ENCODE measurements at regions not wholly inside any gene's neighbourhood (a gene's known extent, or its start where the extent isn't known, plus 50 kb on each side); places are given as distances from the start of the nearest gene placed in this dataset.

- TF ChIP-seq REST (IDR thresholded peaks at IDR 0.05; ENCODE audit: unreplicated experiment): no peak
- TF ChIP-seq CTCF (conservative IDR thresholded peaks at IDR 0.05; ENCODE audit: low read depth in 2 of 2): no peak
- TF ChIP-seq NANOG (IDR thresholded peaks at IDR 0.05; ENCODE audit: borderline replicate concordance): no peak
- TF ChIP-seq EZH2phosphoT487 (IDR thresholded peaks at IDR 0.05; ENCODE audit: unreplicated experiment): no peak
- TF ChIP-seq ZNF331 (CRISPR knock-in tag; IDR thresholded peaks at IDR 0.05; ENCODE audit: low read depth): no peak
Observed at GRCh38 chrX:26958261-26958660, 504.9 kb downstream of the PPP4R3C start (continued).

- H3K4me1 Mint-ChIP-seq: no peaks in the 10 kb centered on the region
- Histone ChIP-seq H3K4me3 (no peak overlapping the region), H3K4me2 (no peak overlapping the region), H3K79me2 (replicated peaks; ENCODE audit: insufficient read depth) (no peaks in the 10 kb centered on the region), H4K20me1 (replicated peaks; ENCODE audit: insufficient read depth) (no peaks in the 10 kb centered on the region), H3K27ac (ENCODE audit: low read depth) (no peak overlapping the region), H2AFZ (no peak overlapping the region), H3K36me3 (ENCODE audit: insufficient read depth) (no peaks in the 10 kb centered on the region), H3K4me1 (ENCODE audit: insufficient read depth) (no peaks in the 10 kb centered on the region), H3F3A (replicated peaks; ENCODE audit: low read depth) (no peaks in the 10 kb centered on the region), H3K9me2 (ENCODE audit: insufficient read depth) (no peaks in the 10 kb centered on the region), H3K27me3 (ENCODE audit: insufficient read depth) (no peaks in the 10 kb centered on the region)
- DNase-seq (ENCODE audit: low spot score) (no peak), ATAC-seq (no peak)
- no peaks in the 10 kb centered on the region for H3K27me3 Mint-ChIP-seq (ENCODE audit: insufficient read depth, low read depth, poor library complexity)
- no peak overlapping the region for H3K27ac Mint-ChIP-seq
- no peaks in the 10 kb centered on the region for H3K36me3 Mint-ChIP-seq (ENCODE audit: low read depth)
- TF ChIP-seq CREB1 (CRISPR knock-in tag; IDR thresholded peaks at IDR 0.05; ENCODE audit: low read depth) (no peak), STAT1 (IDR thresholded peaks at IDR 0.05; ENCODE audit: unreplicated experiment) (no peak), EZH2 (IDR thresholded peaks at IDR 0.05; ENCODE audit: low read depth, unreplicated experiment) (no peak), ZNF114 (CRISPR knock-in tag; IDR thresholded peaks at IDR 0.05) (no peak), CTCF (conservative IDR thresholded peaks at IDR 0.05; ENCODE audit: low read depth in 2 of 2) (no peak)
- H3K4me3 Mint-ChIP-seq: no peak overlapping the region
- no peaks in the 10 kb centered on the region for H3K9me3 Mint-ChIP-seq
Observed at GRCh38 chrX:26954029-26954428, 509.1 kb downstream of the PPP4R3C start.

All from GM23338 (cell line).